GM12874 (cell line): ENCODE measurements at regions not wholly inside any gene's neighbourhood (a gene's known extent, or its start where the extent isn't known, plus 50 kb on each side); places are given as distances from the start of the nearest gene placed in this dataset.

Experiments used
- TF ChIP-seq, protein P1 (sequence below): IDR thresholded peaks from 2 replicates; pipeline ENCODE4 v1.5.1; 2011; ENCODE audit warnings: low read depth, mild to moderate bottlenecking, control low read depth, low read length, moderate library complexity; ENCODE audit not compliant: insufficient read depth

DNA sequence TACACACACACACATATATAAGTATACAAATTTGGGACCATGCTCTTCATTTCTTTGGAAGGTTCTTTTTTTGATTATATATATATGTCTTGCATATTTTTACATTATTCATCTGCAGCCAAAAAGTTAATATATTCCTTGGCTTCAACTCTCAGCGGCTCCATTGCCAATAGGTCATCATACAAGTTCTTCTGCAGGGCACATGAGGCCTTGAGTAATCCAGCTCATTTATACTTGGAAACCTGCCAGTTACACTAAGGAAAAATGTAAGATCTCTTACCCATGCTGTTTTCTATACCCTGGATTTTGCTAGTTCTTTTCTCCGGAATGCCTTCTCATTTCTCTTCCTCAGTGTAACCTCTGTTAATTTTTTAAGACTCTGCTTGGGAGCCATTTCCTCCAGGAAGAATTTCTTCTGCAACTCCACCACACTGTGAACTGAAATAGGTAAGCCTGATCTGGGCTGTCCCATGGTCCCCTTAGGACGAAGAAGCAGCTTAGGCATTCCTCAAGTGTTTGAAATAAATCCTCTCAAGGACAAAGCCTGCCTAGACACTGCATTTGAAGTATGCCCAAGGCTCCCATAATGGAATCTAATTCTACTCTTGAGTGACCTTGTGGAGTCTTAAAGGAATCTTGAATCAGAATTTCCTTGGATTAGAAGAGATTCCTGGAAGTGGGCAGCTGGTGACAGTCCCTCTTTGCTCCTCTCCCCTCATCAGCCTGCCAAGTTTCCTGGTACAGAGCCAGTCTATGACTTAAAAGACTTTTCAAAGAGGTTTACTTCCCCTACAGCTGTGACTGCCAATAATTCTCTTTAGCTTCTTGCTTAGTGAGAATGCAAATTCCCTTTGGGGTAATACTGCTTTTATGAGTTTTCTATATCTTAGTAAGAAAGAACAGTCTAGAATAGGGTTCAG, 182.8 kb downstream of the C11orf87 start:
- TF ChIP-seq, protein P1, sequence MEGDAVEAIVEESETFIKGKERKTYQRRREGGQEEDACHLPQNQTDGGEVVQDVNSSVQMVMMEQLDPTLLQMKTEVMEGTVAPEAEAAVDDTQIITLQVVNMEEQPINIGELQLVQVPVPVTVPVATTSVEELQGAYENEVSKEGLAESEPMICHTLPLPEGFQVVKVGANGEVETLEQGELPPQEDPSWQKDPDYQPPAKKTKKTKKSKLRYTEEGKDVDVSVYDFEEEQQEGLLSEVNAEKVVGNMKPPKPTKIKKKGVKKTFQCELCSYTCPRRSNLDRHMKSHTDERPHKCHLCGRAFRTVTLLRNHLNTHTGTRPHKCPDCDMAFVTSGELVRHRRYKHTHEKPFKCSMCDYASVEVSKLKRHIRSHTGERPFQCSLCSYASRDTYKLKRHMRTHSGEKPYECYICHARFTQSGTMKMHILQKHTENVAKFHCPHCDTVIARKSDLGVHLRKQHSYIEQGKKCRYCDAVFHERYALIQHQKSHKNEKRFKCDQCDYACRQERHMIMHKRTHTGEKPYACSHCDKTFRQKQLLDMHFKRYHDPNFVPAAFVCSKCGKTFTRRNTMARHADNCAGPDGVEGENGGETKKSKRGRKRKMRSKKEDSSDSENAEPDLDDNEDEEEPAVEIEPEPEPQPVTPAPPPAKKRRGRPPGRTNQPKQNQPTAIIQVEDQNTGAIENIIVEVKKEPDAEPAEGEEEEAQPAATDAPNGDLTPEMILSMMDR, result no peak

DNA sequence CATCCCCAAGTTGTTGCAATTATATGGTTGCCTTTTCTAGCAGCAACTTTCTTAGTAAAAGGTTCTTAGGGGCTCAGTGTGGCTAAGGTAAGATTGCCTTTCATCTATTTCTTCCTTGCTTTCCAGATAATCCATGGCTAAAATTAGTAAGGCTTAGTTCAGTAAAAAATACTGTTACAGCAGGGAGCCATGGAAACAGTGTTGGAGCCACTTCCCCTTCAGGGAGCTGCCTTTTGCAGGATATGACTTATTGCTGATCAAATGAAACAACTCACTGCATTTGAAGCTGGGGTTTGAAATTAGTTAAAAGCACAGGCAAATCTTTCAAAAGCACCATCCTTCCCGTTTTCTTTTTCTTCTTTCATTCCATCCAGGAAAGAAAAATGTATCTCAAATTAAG, 184.3 kb downstream of the C11orf87 start:
- TF ChIP-seq, protein P1, result no peak

DNA sequence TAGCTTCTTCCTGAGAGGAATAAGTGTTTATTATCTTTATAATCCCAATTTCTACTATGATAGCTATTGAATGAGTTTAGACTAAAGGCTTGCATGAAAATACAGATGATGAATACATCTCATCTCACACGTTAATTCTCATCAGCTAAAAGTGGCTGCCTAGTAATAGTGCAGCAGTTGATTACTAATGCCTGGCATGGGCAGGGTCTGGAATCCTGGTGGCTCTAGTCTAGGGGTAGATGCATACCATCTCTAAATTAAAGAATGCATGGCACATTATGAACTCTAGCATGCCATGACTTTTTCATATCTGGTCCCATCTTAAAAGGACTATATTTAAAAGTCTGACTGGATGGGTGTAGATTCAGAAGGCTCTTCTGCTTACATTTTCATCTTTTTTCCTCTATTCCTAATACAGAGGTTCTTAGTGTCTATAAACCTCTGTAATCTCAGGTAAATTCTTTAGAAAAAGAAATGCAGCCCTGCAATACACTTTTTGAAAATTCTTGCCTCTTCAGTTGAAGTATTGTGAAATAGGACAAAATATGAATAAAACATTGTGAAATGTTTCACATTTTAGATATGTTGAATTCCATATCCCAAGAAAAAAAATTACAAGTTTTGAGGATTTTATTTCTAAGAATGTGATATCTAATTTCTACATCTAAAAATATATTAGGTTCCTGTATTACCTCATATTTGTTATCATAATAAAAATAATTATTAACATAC, 187.6 kb downstream of the C11orf87 start:
- TF ChIP-seq, protein P1, result no peak

DNA sequence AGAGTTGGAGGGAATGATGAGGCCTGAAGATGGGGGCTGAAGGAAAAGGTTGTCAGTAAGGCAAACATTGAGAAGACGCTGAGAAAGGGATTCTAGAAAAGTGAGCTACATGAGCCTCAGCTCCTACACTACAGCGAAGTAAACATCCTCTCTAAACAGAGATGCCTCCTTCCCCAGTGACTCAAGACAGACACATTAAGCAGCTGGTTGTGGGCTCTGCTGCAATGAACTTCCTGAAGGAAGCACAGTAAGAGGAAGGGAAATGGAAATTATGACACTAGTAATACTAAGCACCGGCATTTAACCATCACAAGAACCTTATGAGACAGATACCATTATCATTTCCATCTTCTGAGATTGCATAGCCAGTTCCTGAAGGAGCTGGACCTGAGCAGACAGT, 190.5 kb downstream of the C11orf87 start:
- TF ChIP-seq, protein P1, result no peak

DNA sequence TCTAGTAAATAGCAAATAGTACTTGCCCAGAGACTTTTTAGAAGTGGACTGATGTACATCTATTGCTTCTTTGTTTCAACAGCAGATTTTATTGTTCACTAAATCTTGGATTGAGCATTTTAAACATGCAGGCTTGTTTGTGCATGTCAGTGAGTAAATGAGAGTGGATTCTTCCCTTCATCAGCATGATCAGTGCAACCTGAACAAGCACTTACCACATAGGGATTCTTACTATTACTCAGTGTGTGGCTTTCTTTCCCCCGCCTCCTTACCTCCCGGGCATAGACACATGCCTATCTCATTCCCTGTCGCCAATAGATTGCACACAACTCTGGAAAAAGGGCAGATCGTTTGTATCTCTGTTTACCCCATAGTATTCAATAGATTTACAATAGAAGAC, 197.5 kb downstream of the C11orf87 start:
- TF ChIP-seq, protein P1, result no peak

DNA sequence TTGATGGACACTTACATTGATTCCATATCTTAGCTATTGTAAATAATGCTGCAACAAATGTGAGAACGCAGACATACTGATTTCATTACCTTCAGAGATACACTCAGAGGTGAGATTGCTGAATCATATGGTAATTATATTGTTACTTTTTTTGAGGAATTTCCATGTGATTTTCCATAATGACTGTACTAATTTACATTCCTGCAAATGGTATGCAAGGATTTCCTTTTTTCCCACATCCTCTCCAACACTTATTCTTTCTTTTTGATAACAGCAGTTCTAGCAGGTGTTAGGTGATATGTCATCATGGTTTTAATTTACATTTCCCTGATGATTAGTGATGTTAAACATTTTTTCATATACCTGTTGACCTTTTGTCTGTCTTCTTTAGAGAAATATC, 207.7 kb downstream of the C11orf87 start:
- TF ChIP-seq, protein P1, result no peak

DNA sequence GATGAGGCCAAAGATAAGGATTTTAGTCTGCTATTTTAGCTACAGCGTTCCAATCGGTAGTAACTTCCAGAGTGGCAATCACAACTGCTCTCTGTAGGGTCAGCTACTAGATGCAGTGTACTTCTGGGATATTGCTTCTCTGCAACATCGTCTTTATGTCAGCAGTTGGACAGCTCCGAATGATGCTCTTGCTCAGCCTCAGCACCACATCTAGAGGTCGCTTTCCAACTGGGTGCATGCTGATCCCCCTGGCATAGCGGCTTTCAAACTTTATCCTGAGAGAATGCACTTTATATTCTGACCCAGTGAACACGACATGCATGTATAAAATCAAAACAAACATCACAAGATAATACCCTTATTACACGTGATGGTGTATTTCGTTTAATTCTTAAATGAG, 219.6 kb downstream of the C11orf87 start:
- TF ChIP-seq, protein P1, result no peak
